GM06990 (cell line): ENCODE measurements at regions not wholly inside any gene's neighbourhood (a gene's known extent, or its start where the extent isn't known, plus 50 kb on each side); places are given as distances from the start of the nearest gene placed in this dataset.

Source experiments
- DNase-seq: peaks from one replicate; pipeline ENCODE4 v3.0.0-alpha.2; 2011; ENCODE audit not compliant: insufficient read length; ENCODE audit errors: extremely low read depth
- H3K27me3 ChIP-seq: replicated peaks from 2 replicates; pipeline ENCODE4 v1.6.0; 2011; ENCODE audit warnings: low read length; ENCODE audit not compliant: control insufficient read depth, insufficient read depth
- H3K36me3 ChIP-seq: 2 replicates; pipeline ENCODE4 v1.5.1; 2011; ENCODE audit warnings: low read length; ENCODE audit not compliant: control insufficient read depth, insufficient read depth
- H3K4me3 ChIP-seq: replicated peaks from 2 replicates; pipeline ENCODE4 v1.5.1; 2011; ENCODE audit warnings: low read depth, mild to moderate bottlenecking, control low read depth, low read length
- CTCF ChIP-seq: IDR thresholded peaks from 2 replicates; pipeline ENCODE4 v1.5.1; 2011; ENCODE audit warnings: low read length, control low read depth, mild to moderate bottlenecking, inconsistent platforms; ENCODE audit not compliant: insufficient read depth, poor library complexity, severe bottlenecking

- no peak overlapping the region for H3K4me3 ChIP-seq
- H3K27me3 ChIP-seq: peaks cover 3% of the 10 kb centered on the region
- no peak for TF ChIP-seq CTCF
- no peaks in the 10 kb centered on the region for H3K36me3 ChIP-seq
- DNase-seq: no peak
Observed at GRCh38 chr9:121596515-121596914, 54.9 kb upstream of the DAB2IP start.

GRCh38 chr9:121597698-121598166, 53.7 kb upstream of the DAB2IP start:
- peaks cover 3% of the 10 kb centered on the region for H3K27me3 ChIP-seq
- no peak for TF ChIP-seq CTCF
- H3K36me3 ChIP-seq: no peaks in the 10 kb centered on the region
- no peak overlapping the region for H3K4me3 ChIP-seq
- DNase-seq: no peak

DNA sequence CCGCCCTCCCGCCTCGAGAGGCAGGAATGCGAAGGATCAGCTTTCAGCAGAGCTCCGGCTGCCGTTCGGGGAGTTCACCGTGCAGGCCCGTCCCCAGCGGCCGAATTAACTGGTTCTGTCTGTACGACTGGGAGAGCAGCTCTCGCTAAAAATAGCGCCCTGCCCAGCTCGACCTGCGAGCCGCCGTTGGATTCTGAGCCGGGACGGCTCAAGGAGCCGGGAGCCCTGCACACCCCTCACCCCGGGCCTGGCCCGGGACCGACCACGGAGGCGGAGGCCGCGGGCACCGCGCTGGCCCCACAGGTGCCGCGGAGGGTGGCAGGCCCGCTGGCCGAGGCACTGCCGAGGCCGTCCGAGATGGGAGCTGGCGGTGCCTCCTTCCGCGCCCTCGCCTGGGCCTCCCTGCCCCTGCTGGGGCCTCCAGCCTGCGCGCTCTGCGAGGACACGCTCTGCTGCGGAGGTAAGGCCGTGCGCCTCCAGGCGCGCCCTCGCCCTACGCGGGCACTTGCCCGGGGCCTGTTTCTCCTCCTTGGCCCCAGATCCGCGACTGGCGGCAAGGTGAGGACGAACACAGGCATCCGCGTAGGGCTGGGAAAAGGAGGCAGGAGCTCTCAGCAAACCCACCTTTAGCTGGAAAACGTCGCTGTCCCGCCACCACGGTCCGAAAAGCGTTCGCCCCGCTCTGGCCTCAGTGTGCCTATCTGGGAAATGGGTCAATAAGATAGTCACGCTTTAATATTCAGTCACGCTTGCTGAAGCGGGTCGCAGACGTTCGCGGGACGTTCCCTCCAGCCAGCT, 53.1 kb upstream of the DAB2IP start:
- no peak for TF ChIP-seq CTCF
- H3K27me3 ChIP-seq: peaks cover 3% of the 10 kb centered on the region
- H3K4me3 ChIP-seq: no peak overlapping the region
- no peaks in the 10 kb centered on the region for H3K36me3 ChIP-seq
- DNase-seq: no peak

DNA sequence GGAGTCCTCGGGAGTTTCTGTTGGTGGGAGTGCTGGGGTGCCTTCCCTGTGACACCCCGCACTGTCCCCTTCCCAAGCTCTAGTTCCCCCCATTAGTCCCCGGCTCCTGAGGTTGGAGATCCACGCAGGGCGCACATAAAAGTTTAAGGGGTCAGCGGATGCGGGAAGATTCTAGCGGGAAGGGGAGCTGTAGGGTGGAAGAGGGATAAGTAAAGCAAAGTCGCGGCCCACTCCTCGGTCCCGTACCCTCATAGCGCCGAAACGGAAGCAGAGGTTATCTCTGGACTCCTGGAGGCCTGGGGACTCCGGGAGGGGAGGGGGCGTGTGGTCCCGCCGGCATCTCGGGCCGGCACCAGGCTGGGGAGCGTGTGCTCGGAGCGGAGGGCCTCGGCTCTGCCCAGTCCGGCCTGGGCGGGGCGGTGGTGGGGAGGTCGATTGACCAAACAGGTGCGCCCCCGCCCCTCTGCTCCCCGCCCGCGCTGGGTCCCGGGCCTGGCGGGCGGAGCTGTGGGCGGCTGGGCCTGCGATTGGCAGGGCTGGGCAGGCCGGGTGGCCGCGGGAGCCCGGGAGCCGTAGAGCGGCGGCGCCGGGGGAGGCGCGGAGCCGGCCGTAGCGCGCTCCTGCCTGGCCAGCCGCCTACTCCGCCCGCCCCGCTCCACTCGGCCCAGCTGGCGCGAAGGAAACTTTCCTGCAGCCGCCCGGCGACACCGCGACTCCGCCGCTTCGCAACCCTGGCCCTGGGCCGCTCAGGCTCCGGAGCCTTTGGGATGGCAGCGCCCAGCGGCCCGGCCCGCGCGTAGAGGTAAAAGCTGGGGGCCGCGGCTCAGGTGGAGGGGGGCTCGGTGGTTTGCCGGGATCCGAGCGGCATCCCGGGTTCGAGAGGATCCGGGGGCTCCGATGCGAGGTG, 52.2 kb upstream of the DAB2IP start:
- DNase-seq: no peak
- Histone ChIP-seq H3K27me3 (peaks cover 3% of the 10 kb centered on the region), H3K4me3 (no peak overlapping the region), H3K36me3 (no peaks in the 10 kb centered on the region)
- TF ChIP-seq CTCF: no peak

DNA sequence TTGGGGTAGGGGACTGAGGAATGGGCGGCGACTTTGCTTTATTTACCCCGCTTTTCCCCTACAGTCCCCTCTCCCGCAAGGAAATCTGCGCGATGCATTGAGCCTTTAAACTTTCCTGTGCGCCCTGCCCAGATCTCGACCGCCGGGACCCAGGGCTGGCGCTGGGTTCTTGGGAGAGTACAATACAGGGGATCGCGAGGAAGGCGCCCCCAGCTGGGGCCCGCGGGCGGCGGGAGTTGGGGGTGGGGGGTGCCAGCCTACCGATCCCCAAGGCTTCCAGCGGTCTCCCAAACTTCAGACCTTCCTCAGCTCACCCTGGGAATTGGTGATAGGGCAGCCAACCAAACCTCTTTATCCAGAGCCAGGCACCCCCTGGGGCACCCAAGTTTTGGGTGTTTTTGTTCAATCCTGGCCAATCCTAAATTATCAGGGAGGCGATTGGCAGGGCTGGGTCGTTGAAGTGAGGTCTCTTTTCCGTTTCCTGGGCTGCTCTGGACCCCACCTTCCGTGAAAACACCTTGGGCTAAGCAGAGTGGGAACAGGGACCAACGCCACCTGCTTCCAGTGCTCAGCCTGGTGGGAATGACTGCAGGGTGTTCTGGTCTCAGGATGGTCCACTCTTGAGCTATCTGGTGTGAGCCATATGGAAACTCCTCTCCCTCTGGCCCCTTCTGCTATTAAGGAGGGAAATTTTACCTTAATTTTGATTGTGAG, 51.4 kb upstream of the DAB2IP start:
- DNase-seq: no peak
- H3K27me3 ChIP-seq: peaks cover 3% of the 10 kb centered on the region
- H3K4me3 ChIP-seq: no peak overlapping the region

More for the DNA sequence above, 51.4 kb upstream of the DAB2IP start:
- TF ChIP-seq CTCF: no peak
- H3K36me3 ChIP-seq: no peaks in the 10 kb centered on the region
